ENCODE measurements at regions not wholly inside any gene's neighbourhood (a gene's known extent, or its start where the extent isn't known, plus 50 kb on each side); places are given as distances from the start of the nearest gene placed in this dataset.

DNA sequence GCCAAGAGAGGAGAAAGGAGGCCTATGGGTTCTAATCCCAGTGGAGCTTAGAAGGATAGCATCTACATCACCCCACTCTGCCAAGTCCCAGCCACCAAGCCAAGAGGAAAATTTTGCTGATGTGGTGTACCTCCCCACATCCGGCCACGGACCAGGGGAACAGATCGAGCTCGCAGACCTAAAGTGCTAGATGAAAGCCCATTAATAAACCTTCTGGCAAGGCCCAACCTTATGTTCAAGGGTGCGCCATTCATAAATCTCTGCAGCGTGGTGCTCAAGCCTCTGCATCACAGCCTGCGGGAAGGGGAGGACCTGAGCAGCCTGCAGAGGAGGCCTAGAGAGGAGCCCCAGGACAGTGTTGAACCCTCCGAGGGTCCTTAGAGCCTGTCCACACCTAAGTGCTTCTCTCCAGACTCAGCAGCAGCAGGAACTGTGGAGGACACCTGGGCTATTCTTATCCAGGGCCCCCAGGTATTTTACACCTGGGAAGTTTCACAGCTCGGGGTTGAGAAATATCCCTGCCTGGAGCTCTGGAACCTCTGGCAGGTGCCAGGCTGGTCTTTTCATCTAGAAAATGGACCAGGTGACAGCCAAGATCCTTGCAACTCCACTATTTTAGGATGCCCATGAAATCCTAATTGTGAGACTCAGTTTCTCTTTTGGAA lies 68.0 kb downstream of the MRPL46 start:
- TF ChIP-seq, protein P1, sequence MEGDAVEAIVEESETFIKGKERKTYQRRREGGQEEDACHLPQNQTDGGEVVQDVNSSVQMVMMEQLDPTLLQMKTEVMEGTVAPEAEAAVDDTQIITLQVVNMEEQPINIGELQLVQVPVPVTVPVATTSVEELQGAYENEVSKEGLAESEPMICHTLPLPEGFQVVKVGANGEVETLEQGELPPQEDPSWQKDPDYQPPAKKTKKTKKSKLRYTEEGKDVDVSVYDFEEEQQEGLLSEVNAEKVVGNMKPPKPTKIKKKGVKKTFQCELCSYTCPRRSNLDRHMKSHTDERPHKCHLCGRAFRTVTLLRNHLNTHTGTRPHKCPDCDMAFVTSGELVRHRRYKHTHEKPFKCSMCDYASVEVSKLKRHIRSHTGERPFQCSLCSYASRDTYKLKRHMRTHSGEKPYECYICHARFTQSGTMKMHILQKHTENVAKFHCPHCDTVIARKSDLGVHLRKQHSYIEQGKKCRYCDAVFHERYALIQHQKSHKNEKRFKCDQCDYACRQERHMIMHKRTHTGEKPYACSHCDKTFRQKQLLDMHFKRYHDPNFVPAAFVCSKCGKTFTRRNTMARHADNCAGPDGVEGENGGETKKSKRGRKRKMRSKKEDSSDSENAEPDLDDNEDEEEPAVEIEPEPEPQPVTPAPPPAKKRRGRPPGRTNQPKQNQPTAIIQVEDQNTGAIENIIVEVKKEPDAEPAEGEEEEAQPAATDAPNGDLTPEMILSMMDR (IDR thresholded peaks at IDR 0.05) = no peak
- no peak for TF ChIP-seq POLR2A (IDR thresholded peaks at IDR 0.05; ENCODE audit: low read depth)

Measured in esophagus muscularis mucosa (tissue), 3 donors.